Ovary (tissue), 3 donors: ENCODE measurements at regions not wholly inside any gene's neighbourhood (a gene's known extent, or its start where the extent isn't known, plus 50 kb on each side); places are given as distances from the start of the nearest gene placed in this dataset.

Source experiments
- POLR2A ChIP-seq: fragments of 450-650 bp; IDR thresholded peaks from one replicate; pipeline ENCODE4 v1.6.1; 2017; ENCODE audit warnings: antibody characterized with exemption, mild to moderate bottlenecking, moderate library complexity
- TF ChIP-seq, protein P1 (sequence below), 3 donors: fragments of 450-650 bp in 2 of 3; fragments of 200-600 bp in 1 of 3; IDR thresholded peaks; one replicate each; pipeline versions ENCODE4 v1.5.1 to v1.8.0; 2016 to 2022; ENCODE audit warnings: antibody characterized with exemption in 3 of 3, mild to moderate bottlenecking in 1 of 3
- donor health status: DM: no; HTN: no; CAD: no.

DNA sequence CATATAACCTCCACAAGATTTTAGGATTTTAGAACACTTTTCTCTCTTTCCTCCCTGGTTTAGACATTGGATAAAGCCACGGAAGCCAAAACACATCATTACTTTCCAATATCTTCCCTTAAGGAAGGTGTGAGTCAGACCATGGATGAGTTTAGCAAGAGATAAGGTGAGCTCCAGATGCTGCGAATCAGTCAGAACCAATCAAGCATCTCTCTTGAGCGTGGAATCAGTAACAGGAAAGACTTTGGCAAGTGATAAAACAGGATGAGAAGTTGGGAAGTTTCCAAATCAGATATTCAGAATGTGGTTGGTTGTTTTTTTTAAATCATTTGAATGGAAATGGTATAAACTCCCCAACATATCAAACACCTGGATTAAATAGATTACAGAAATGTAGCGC is 397.8 kb downstream of the EFNA5 start:
- TF ChIP-seq, protein P1, sequence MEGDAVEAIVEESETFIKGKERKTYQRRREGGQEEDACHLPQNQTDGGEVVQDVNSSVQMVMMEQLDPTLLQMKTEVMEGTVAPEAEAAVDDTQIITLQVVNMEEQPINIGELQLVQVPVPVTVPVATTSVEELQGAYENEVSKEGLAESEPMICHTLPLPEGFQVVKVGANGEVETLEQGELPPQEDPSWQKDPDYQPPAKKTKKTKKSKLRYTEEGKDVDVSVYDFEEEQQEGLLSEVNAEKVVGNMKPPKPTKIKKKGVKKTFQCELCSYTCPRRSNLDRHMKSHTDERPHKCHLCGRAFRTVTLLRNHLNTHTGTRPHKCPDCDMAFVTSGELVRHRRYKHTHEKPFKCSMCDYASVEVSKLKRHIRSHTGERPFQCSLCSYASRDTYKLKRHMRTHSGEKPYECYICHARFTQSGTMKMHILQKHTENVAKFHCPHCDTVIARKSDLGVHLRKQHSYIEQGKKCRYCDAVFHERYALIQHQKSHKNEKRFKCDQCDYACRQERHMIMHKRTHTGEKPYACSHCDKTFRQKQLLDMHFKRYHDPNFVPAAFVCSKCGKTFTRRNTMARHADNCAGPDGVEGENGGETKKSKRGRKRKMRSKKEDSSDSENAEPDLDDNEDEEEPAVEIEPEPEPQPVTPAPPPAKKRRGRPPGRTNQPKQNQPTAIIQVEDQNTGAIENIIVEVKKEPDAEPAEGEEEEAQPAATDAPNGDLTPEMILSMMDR (IDR thresholded peaks at IDR 0.05), result no peak
- TF ChIP-seq POLR2A, result no peak
